NT2/D1 (cell line): ENCODE measurements at regions not wholly inside any gene's neighbourhood (a gene's known extent, or its start where the extent isn't known, plus 50 kb on each side); places are given as distances from the start of the nearest gene placed in this dataset.

Experiments
- YY1 ChIP-seq: IDR thresholded peaks from 2 replicates; pipeline ENCODE4 v1.6.1; 2011; ENCODE audit not compliant: insufficient read length, insufficient read depth
- ZNF274 ChIP-seq: IDR thresholded peaks from 2 replicates; pipeline ENCODE4 v1.6.1; 2011; ENCODE audit warnings: mild to moderate bottlenecking, low read depth, low read length

DNA sequence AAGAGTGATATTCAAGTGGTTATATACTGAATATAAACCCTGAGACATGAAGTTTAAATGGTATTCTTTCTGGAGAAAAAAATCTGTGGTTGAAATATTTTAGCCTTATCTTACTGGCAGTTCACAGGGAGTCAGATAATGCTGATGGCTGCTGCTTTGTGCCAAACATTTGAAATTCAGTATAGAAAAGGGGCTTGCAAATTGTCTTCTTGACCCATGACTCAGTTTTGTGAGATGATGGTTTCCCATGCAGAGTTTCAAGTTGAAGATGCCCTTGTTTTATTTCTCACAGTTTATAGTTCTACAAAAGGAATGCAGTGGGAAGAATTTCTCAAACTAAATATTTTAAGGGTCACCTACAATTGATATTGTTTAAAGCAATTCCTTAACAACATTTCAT, 251.1 kb upstream of the MEOX2 start:
- no peak for TF ChIP-seq ZNF274
- no peak for TF ChIP-seq YY1
